ENCODE measurements at regions not wholly inside any gene's neighbourhood (a gene's known extent, or its start where the extent isn't known, plus 50 kb on each side); places are given as distances from the start of the nearest gene placed in this dataset.

DNA sequence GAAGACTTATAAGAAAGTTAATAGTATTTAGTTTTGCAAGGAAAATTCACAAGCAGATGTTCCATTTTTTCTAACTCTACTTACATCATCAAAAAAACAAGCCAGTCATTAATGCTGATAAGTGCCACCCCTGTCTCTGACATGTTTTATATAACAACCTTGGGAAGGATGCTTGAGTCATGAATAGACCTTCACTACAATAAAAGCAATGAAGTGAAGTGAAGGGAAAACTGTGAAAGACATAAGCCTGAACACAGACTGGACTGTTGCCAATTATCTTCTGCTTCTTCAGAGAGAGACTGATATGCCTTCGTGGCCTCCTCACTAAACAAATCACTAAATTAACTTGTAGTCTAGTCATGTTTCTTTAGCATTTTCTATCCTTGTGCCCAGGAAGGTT lies 353.2 kb downstream of the PDHA2 start:
- H3K27ac Mint-ChIP-seq = no peak overlapping the region
- no peak for DNase-seq (ENCODE audit: low spot score in 2 of 2, unreplicated experiment in 2 of 2)
- TF ChIP-seq, protein P1, sequence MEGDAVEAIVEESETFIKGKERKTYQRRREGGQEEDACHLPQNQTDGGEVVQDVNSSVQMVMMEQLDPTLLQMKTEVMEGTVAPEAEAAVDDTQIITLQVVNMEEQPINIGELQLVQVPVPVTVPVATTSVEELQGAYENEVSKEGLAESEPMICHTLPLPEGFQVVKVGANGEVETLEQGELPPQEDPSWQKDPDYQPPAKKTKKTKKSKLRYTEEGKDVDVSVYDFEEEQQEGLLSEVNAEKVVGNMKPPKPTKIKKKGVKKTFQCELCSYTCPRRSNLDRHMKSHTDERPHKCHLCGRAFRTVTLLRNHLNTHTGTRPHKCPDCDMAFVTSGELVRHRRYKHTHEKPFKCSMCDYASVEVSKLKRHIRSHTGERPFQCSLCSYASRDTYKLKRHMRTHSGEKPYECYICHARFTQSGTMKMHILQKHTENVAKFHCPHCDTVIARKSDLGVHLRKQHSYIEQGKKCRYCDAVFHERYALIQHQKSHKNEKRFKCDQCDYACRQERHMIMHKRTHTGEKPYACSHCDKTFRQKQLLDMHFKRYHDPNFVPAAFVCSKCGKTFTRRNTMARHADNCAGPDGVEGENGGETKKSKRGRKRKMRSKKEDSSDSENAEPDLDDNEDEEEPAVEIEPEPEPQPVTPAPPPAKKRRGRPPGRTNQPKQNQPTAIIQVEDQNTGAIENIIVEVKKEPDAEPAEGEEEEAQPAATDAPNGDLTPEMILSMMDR (IDR thresholded peaks at IDR 0.05; ENCODE audit: unreplicated experiment) = no peak
- peaks cover 20% of the 10 kb centered on the region for H3K4me1 Mint-ChIP-seq
- H3K36me3 Mint-ChIP-seq = no peaks in the 10 kb centered on the region
- no peak overlapping the region for H3K4me3 Mint-ChIP-seq
- peaks cover 12% of the 10 kb centered on the region for H3K9me3 Mint-ChIP-seq
- no peaks in the 10 kb centered on the region for H3K27me3 Mint-ChIP-seq (ENCODE audit: low read depth)

DNA sequence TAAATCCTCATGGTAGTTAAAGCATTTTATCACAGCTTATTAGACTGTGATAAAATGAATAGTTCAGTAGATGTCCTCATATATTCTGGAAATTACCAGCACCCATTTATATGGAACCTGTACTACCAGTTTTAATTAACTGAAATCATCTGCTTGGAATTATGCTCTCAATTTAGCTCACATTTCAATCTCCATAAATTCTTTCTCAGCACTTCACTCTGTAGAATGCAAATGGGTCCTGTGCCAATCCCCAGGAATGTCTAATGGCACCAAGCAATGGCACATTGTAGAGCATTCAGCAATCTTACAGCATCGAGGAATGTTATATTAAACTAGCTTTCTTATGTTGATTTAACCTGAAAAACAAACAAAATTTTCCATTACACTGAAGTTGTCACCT lies 355.1 kb downstream of the PDHA2 start:
- TF ChIP-seq, protein P1 (IDR thresholded peaks at IDR 0.05; ENCODE audit: unreplicated experiment) = no peak
- H3K27ac Mint-ChIP-seq = peak overlapping the region; percentile 62
- no peak for DNase-seq (ENCODE audit: low spot score in 2 of 2, unreplicated experiment in 2 of 2)
- H3K27me3 Mint-ChIP-seq (ENCODE audit: low read depth) = no peaks in the 10 kb centered on the region
- H3K9me3 Mint-ChIP-seq = peaks cover 11% of the 10 kb centered on the region
- no peak overlapping the region for H3K4me3 Mint-ChIP-seq
- no peaks in the 10 kb centered on the region for H3K36me3 Mint-ChIP-seq
- H3K4me1 Mint-ChIP-seq = peaks cover 17% of the 10 kb centered on the region

DNA sequence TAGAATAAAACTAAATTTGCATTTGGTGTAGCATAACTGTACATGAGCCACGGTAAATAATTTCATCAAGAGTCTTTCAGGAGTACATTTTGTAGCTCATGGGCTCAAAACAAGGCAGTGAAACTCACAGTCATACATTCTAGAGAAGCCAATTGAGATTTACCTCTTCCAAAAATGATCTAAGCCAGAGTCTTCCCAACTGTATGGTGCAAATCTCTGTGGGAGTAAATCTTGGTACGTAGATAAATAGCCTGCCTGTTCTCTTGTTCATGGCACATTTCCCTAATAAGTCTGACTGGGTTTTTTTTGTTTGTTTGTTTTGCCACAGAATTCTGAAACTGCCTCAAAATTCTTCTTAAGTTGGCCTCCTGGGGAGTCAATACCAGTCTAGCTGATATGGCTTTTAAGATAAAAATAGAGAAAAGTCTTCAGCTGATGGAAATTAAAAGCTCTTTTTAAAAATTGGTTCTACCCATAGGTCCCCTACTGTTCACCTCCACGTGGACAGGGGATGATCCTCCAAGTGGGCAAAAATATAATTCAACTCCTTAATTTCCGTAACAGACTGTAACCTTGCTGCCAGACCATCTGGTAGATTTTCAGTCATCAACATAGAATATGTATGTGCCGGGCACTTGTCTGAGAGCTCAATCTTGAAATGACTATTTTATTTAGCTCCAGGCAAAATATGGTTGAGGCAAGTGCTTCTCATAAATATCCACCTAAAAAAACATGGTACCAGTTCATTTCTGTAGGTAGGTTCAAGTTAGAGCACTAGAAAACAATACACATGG lies 365.4 kb downstream of the PDHA2 start:
- Mint-ChIP-seq H3K36me3 (no peaks in the 10 kb centered on the region), H3K27me3 (ENCODE audit: low read depth) (no peaks in the 10 kb centered on the region), H3K4me3 (no peak overlapping the region), H3K27ac (no peak overlapping the region), H3K9me3 (peaks cover 4% of the 10 kb centered on the region), H3K4me1 (peaks cover 1% of the 10 kb centered on the region)
- TF ChIP-seq, protein P1 (IDR thresholded peaks at IDR 0.05; ENCODE audit: unreplicated experiment) = no peak
- no peak for DNase-seq (ENCODE audit: low spot score in 2 of 2, unreplicated experiment in 2 of 2)

DNA sequence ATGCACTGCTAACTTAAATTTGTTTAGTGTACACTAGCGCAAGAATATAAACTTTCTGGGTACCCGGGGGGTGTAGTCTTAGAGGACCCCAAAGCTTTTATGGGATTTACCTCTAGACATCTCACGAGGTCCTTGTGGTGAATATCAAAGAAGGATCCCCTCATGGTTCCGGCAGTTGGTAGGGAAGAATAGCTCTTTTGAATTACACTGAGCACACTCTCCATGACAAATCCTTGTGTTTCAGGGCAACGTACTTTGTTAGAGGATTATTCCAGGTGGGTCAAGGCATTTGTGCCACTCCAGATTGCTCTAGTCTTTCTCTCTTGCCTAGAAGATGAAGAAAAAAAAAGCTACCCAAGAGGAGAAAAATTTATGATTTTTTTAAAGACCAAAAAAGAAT lies 387.6 kb downstream of the PDHA2 start:
- H3K27ac Mint-ChIP-seq = no peak overlapping the region
- TF ChIP-seq, protein P1 (IDR thresholded peaks at IDR 0.05; ENCODE audit: unreplicated experiment) = no peak
- H3K36me3 Mint-ChIP-seq = peaks cover 5% of the 10 kb centered on the region
- H3K4me1 Mint-ChIP-seq = peaks cover 3% of the 10 kb centered on the region
- H3K4me3 Mint-ChIP-seq = no peak overlapping the region
- H3K9me3 Mint-ChIP-seq = peaks cover 30% of the 10 kb centered on the region
- no peak for DNase-seq (ENCODE audit: low spot score in 2 of 2, unreplicated experiment in 2 of 2)
- H3K27me3 Mint-ChIP-seq (ENCODE audit: low read depth) = no peaks in the 10 kb centered on the region

DNA sequence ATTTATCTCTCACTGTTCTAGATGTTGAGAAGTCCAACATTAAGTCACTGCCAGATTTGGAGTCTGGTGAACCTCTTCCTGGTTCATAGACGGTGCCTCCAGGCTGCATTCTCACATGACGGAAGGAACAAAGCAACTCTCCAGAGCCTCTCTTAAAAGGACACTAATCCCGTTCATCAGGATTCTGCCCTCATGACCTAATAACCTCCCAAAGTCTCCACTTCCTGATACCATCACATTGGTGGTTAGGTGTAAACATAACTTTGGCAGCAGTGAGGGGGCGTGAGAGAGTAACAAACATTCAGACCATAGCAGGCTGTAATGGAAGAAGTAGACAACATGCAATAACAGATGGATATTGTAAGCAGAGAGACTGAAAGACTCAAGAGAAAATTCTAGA lies 388.6 kb downstream of the PDHA2 start:
- DNase-seq (ENCODE audit: low spot score in 2 of 2, unreplicated experiment in 2 of 2) = no peak
- H3K27me3 Mint-ChIP-seq (ENCODE audit: low read depth) = no peaks in the 10 kb centered on the region
- H3K4me1 Mint-ChIP-seq = peaks cover 3% of the 10 kb centered on the region
- no peak overlapping the region for H3K27ac Mint-ChIP-seq
- H3K36me3 Mint-ChIP-seq = peaks cover 9% of the 10 kb centered on the region
- peaks cover 39% of the 10 kb centered on the region for H3K9me3 Mint-ChIP-seq
- TF ChIP-seq, protein P1 (IDR thresholded peaks at IDR 0.05; ENCODE audit: unreplicated experiment) = no peak
- H3K4me3 Mint-ChIP-seq = no peak overlapping the region

Measured in mesothelial cell of epicardium (in vitro differentiated cells).